ENCODE measurements at regions not wholly inside any gene's neighbourhood (a gene's known extent, or its start where the extent isn't known, plus 50 kb on each side); places are given as distances from the start of the nearest gene placed in this dataset.

DNA sequence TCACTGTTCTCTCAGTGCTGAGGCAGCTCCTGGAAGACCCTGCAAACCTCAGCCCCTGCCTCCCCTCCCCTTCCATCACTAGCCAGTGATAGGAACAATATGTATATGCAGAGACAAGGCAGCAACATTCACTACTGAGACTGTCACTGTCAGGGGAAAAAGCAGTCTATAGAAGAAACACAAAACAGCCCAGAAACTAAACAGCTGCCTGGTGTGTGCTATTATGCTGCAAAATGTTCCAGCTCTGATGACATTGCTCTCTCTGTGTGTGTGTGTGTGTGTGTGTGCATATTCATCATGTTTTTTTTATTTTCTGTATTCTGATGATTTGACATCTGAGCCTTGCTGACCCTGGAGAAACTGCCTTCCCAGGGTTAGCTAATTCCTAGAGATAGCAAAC, 147.2 kb downstream of the SPATA18 start:
- H3K9me3 Mint-ChIP-seq (ENCODE audit: unreplicated experiment) = no peaks in the 10 kb centered on the region
- Histone ChIP-seq H3K4me3 (ENCODE audit: insufficient read depth, low read depth, low read length) (no peak overlapping the region), H3K4me2 (ENCODE audit: low read length) (no peak overlapping the region), H3K4me1 (ENCODE audit: insufficient read depth, low read length) (no peaks in the 10 kb centered on the region), H4K20me1 (ENCODE audit: insufficient read depth, low read length) (no peaks in the 10 kb centered on the region), H3K27me3 (ENCODE audit: insufficient read depth, low read length) (no peaks in the 10 kb centered on the region), H2AFZ (ENCODE audit: low read depth, low read length) (no peak overlapping the region), H3K9ac (ENCODE audit: low read length) (no peak overlapping the region), H3K79me2 (ENCODE audit: insufficient read depth, low read length) (no peaks in the 10 kb centered on the region), H3K9me3 (ENCODE audit: insufficient read depth, low read depth, low read length) (peaks cover 3% of the 10 kb centered on the region), H3K36me3 (ENCODE audit: insufficient read depth, low read length) (no peaks in the 10 kb centered on the region), H3K27ac (ENCODE audit: low read depth, low read length) (no peak overlapping the region)
- TF ChIP-seq, protein P1, sequence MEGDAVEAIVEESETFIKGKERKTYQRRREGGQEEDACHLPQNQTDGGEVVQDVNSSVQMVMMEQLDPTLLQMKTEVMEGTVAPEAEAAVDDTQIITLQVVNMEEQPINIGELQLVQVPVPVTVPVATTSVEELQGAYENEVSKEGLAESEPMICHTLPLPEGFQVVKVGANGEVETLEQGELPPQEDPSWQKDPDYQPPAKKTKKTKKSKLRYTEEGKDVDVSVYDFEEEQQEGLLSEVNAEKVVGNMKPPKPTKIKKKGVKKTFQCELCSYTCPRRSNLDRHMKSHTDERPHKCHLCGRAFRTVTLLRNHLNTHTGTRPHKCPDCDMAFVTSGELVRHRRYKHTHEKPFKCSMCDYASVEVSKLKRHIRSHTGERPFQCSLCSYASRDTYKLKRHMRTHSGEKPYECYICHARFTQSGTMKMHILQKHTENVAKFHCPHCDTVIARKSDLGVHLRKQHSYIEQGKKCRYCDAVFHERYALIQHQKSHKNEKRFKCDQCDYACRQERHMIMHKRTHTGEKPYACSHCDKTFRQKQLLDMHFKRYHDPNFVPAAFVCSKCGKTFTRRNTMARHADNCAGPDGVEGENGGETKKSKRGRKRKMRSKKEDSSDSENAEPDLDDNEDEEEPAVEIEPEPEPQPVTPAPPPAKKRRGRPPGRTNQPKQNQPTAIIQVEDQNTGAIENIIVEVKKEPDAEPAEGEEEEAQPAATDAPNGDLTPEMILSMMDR (IDR thresholded peaks at IDR 0.05; ENCODE audit: insufficient read depth, low read depth, low read length) = no peak
- TF ChIP-seq EZH2 (IDR thresholded peaks at IDR 0.05; ENCODE audit: insufficient read depth, low read length) = no peak
- H3K27ac Mint-ChIP-seq (ENCODE audit: unreplicated experiment) = no peak overlapping the region
- DNase-seq (ENCODE audit: low read depth) = no peak
- FAIRE-seq = no peak
- no peak overlapping the region for H3K4me3 Mint-ChIP-seq (ENCODE audit: unreplicated experiment)
- no peaks in the 10 kb centered on the region for H3K36me3 Mint-ChIP-seq (ENCODE audit: low read depth, unreplicated experiment)
- peaks cover 2% of the 10 kb centered on the region for H3K27me3 Mint-ChIP-seq (ENCODE audit: low read depth, unreplicated experiment)
- peaks cover 11% of the 10 kb centered on the region for H3K4me1 Mint-ChIP-seq (ENCODE audit: low read depth, unreplicated experiment)

DNA sequence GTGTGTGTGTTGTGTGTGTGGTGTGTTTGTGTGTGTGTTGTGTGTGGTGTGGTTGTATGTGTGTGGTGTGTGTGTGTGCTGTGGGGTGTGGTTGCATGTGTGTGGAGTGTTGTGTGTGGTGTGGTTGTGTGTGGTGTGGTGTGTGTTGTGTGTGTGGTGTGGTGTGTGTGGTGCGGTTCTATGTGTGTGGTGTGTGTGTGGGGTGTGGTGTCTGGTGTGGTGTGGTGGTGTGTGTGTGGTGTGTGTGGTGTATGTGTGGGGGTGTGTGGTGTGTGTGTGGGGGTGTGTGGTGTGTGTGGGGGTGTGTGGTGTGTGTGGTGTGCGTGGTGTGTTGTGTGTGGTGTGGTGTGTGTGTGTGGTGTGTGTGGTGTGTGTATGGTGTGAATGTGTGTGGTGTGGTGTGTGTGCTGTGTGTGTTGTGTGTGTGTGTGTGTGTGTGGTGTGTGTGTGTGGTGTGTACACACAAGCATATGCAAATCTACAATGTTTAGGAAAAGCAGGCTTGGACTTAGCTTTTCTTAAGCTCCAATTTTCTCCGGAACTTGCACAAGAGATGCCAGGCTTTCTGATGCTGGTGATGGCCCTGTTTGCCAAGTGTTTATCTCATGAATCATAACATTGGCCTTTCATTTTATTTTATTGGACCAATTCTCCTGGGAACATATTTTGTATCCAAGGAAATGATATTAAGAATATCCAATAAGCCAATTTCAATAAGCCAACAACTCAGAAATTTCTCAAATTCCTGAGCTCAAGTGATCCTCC, 148.7 kb downstream of the SPATA18 start:
- H3K4me3 ChIP-seq (ENCODE audit: insufficient read depth, low read depth, low read length) = no peak overlapping the region
- Mint-ChIP-seq H3K27ac (ENCODE audit: unreplicated experiment) (no peak overlapping the region), H3K4me1 (ENCODE audit: low read depth, unreplicated experiment) (peaks cover 17% of the 10 kb centered on the region), H3K9me3 (ENCODE audit: unreplicated experiment) (no peaks in the 10 kb centered on the region), H3K36me3 (ENCODE audit: low read depth, unreplicated experiment) (no peaks in the 10 kb centered on the region), H3K4me3 (ENCODE audit: unreplicated experiment) (no peak overlapping the region), H3K27me3 (ENCODE audit: low read depth, unreplicated experiment) (peaks cover 2% of the 10 kb centered on the region)
- H3K79me2 ChIP-seq (ENCODE audit: insufficient read depth, low read length) = no peaks in the 10 kb centered on the region
- H2AFZ ChIP-seq (ENCODE audit: low read depth, low read length) = no peak overlapping the region
- H3K27ac ChIP-seq (ENCODE audit: low read depth, low read length) = no peak overlapping the region
- FAIRE-seq (no peak), DNase-seq (ENCODE audit: low read depth) (peak; percentile 1)
- H3K9me3 ChIP-seq (ENCODE audit: insufficient read depth, low read depth, low read length) = peaks cover 3% of the 10 kb centered on the region
- no peak overlapping the region for H3K9ac ChIP-seq (ENCODE audit: low read length)
- TF ChIP-seq, protein P1 (IDR thresholded peaks at IDR 0.05; ENCODE audit: insufficient read depth, low read depth, low read length) = no peak
- TF ChIP-seq EZH2 (IDR thresholded peaks at IDR 0.05; ENCODE audit: insufficient read depth, low read length) = no peak
- no peaks in the 10 kb centered on the region for H3K4me1 ChIP-seq (ENCODE audit: insufficient read depth, low read length)
- no peaks in the 10 kb centered on the region for H4K20me1 ChIP-seq (ENCODE audit: insufficient read depth, low read length)
- H3K27me3 ChIP-seq (ENCODE audit: insufficient read depth, low read length) = no peaks in the 10 kb centered on the region
- H3K4me2 ChIP-seq (ENCODE audit: low read length) = no peak overlapping the region
- H3K36me3 ChIP-seq (ENCODE audit: insufficient read depth, low read length) = no peaks in the 10 kb centered on the region

DNA sequence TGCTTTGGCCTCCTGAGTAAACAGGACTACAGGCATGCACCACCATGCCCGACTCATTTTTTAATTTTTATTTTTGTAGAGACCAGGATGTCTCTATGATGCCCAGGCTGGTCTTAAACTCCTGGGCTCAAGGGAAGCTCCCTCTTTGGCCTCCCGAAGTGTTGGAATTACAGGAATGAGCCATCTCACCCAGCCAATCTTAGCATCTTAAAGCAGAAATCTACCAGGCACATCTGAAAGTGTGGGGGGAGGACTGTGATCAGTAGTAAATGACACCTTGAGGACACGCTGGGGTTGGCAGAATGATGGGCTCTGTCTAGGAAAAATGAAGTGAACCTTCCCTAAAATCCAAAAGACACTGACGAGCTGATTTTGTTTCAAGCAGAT, 149.2 kb downstream of the SPATA18 start:
- TF ChIP-seq, protein P1 (IDR thresholded peaks at IDR 0.05; ENCODE audit: insufficient read depth, low read depth, low read length) = no peak
- TF ChIP-seq EZH2 (IDR thresholded peaks at IDR 0.05; ENCODE audit: insufficient read depth, low read length) = no peak
- Mint-ChIP-seq H3K27me3 (ENCODE audit: low read depth, unreplicated experiment) (peaks cover 2% of the 10 kb centered on the region), H3K4me3 (ENCODE audit: unreplicated experiment) (no peak overlapping the region), H3K36me3 (ENCODE audit: low read depth, unreplicated experiment) (no peaks in the 10 kb centered on the region), H3K9me3 (ENCODE audit: unreplicated experiment) (no peaks in the 10 kb centered on the region), H3K27ac (ENCODE audit: unreplicated experiment) (no peak overlapping the region), H3K4me1 (ENCODE audit: low read depth, unreplicated experiment) (peaks cover 17% of the 10 kb centered on the region)
- Histone ChIP-seq H3K27me3 (ENCODE audit: insufficient read depth, low read length) (no peaks in the 10 kb centered on the region), H3K4me1 (ENCODE audit: insufficient read depth, low read length) (no peaks in the 10 kb centered on the region), H3K79me2 (ENCODE audit: insufficient read depth, low read length) (no peaks in the 10 kb centered on the region), H3K4me2 (ENCODE audit: low read length) (no peak overlapping the region), H3K9ac (ENCODE audit: low read length) (no peak overlapping the region), H3K27ac (ENCODE audit: low read depth, low read length) (no peak overlapping the region), H3K9me3 (ENCODE audit: insufficient read depth, low read depth, low read length) (peaks cover 3% of the 10 kb centered on the region), H2AFZ (ENCODE audit: low read depth, low read length) (no peak overlapping the region), H4K20me1 (ENCODE audit: insufficient read depth, low read length) (no peaks in the 10 kb centered on the region), H3K36me3 (ENCODE audit: insufficient read depth, low read length) (no peaks in the 10 kb centered on the region), H3K4me3 (ENCODE audit: insufficient read depth, low read depth, low read length) (no peak overlapping the region)
- FAIRE-seq = no peak
- no peak for DNase-seq (ENCODE audit: low read depth)
